ENCODE measurements at regions not wholly inside any gene's neighbourhood (a gene's known extent, or its start where the extent isn't known, plus 50 kb on each side); places are given as distances from the start of the nearest gene placed in this dataset.

DNA sequence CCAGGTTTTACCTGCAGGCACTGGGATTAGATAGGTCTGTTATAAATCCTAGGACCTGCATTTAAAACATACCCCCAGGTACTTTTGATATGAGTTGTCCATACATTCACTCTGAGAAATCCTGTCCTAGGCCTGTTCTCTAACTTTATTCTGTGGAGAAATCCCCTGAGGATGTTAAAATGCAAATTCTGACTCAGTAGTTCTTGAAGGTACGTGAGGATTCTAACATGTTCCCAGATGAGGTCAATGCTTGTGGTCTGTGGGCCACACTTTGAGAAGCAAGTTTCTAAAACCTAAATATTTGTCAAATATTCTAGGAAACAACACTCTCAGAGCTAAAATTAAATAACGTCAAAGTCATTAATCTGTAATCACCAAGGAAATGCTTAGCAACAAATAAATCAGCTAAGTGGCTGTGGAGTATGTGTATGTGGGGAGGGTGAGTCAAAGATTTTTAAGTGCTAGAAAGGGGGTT lies 101.3 kb upstream of the MAGEB16 start:
- H3K36me3 Mint-ChIP-seq, result no peaks in the 10 kb centered on the region
- CTCF ChIA-PET, result no interaction called here

More for the DNA sequence above, 101.3 kb upstream of the MAGEB16 start:
- POLR2A ChIA-PET, result no interaction called here
- peaks cover 28% of the 10 kb centered on the region for H3K27me3 Mint-ChIP-seq (ENCODE audit: low read depth)
- no peaks in the 10 kb centered on the region for H3K9me3 Mint-ChIP-seq
- H3K4me3 Mint-ChIP-seq, result no peak overlapping the region
- peaks cover 41% of the 10 kb centered on the region for H3K4me1 Mint-ChIP-seq
- TF ChIP-seq, protein P1, sequence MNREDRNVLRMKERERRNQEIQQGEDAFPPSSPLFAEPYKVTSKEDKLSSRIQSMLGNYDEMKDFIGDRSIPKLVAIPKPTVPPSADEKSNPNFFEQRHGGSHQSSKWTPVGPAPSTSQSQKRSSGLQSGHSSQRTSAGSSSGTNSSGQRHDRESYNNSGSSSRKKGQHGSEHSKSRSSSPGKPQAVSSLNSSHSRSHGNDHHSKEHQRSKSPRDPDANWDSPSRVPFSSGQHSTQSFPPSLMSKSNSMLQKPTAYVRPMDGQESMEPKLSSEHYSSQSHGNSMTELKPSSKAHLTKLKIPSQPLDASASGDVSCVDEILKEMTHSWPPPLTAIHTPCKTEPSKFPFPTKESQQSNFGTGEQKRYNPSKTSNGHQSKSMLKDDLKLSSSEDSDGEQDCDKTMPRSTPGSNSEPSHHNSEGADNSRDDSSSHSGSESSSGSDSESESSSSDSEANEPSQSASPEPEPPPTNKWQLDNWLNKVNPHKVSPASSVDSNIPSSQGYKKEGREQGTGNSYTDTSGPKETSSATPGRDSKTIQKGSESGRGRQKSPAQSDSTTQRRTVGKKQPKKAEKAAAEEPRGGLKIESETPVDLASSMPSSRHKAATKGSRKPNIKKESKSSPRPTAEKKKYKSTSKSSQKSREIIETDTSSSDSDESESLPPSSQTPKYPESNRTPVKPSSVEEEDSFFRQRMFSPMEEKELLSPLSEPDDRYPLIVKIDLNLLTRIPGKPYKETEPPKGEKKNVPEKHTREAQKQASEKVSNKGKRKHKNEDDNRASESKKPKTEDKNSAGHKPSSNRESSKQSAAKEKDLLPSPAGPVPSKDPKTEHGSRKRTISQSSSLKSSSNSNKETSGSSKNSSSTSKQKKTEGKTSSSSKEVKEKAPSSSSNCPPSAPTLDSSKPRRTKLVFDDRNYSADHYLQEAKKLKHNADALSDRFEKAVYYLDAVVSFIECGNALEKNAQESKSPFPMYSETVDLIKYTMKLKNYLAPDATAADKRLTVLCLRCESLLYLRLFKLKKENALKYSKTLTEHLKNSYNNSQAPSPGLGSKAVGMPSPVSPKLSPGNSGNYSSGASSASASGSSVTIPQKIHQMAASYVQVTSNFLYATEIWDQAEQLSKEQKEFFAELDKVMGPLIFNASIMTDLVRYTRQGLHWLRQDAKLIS (CRISPR knock-in tag; IDR thresholded peaks at IDR 0.05; ENCODE audit: borderline replicate concordance), result no peak
- TF ChIP-seq MAX (CRISPR knock-in tag; IDR thresholded peaks at IDR 0.05), result no peak
- no peak for TF ChIP-seq PREB (CRISPR knock-in tag; IDR thresholded peaks at IDR 0.05; ENCODE audit: borderline replicate concordance)
- TF ChIP-seq ZBTB21 (CRISPR knock-in tag; IDR thresholded peaks at IDR 0.05; ENCODE audit: borderline replicate concordance), result no peak
- no peak for TF ChIP-seq MYBL2 (CRISPR knock-in tag; IDR thresholded peaks at IDR 0.05)
- no peak for TF ChIP-seq E2F5 (CRISPR knock-in tag; IDR thresholded peaks at IDR 0.05)
- TF ChIP-seq, protein P2, sequence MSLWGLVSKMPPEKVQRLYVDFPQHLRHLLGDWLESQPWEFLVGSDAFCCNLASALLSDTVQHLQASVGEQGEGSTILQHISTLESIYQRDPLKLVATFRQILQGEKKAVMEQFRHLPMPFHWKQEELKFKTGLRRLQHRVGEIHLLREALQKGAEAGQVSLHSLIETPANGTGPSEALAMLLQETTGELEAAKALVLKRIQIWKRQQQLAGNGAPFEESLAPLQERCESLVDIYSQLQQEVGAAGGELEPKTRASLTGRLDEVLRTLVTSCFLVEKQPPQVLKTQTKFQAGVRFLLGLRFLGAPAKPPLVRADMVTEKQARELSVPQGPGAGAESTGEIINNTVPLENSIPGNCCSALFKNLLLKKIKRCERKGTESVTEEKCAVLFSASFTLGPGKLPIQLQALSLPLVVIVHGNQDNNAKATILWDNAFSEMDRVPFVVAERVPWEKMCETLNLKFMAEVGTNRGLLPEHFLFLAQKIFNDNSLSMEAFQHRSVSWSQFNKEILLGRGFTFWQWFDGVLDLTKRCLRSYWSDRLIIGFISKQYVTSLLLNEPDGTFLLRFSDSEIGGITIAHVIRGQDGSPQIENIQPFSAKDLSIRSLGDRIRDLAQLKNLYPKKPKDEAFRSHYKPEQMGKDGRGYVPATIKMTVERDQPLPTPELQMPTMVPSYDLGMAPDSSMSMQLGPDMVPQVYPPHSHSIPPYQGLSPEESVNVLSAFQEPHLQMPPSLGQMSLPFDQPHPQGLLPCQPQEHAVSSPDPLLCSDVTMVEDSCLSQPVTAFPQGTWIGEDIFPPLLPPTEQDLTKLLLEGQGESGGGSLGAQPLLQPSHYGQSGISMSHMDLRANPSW (CRISPR knock-in tag; conservative IDR thresholded peaks at IDR 0.05; ENCODE audit: low read depth), result no peak
- TF ChIP-seq ZNF532 (CRISPR knock-in tag; IDR thresholded peaks at IDR 0.05; ENCODE audit: borderline replicate concordance), result no peak
- no peak for TF ChIP-seq HMGA2 (CRISPR knock-in tag; IDR thresholded peaks at IDR 0.05)
- TF ChIP-seq, protein P3, sequence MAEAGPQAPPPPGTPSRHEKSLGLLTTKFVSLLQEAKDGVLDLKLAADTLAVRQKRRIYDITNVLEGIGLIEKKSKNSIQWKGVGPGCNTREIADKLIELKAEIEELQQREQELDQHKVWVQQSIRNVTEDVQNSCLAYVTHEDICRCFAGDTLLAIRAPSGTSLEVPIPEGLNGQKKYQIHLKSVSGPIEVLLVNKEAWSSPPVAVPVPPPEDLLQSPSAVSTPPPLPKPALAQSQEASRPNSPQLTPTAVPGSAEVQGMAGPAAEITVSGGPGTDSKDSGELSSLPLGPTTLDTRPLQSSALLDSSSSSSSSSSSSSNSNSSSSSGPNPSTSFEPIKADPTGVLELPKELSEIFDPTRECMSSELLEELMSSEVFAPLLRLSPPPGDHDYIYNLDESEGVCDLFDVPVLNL (CRISPR knock-in tag; IDR thresholded peaks at IDR 0.05; ENCODE audit: borderline replicate concordance, low read depth), result no peak
- TF ChIP-seq NFYB (CRISPR knock-in tag; conservative IDR thresholded peaks at IDR 0.05; ENCODE audit: low read depth), result no peak
- TF ChIP-seq JAZF1 (CRISPR knock-in tag; IDR thresholded peaks at IDR 0.05), result no peak
- no peak for TF ChIP-seq IRF2 (CRISPR knock-in tag; IDR thresholded peaks at IDR 0.05; ENCODE audit: borderline replicate concordance, low read depth)
- no peak overlapping the region for H3K27ac Mint-ChIP-seq
- DNase-seq (ENCODE audit: low spot score) (no peak), ATAC-seq (no peak)
